ENCODE measurements at regions not wholly inside any gene's neighbourhood (a gene's known extent, or its start where the extent isn't known, plus 50 kb on each side); places are given as distances from the start of the nearest gene placed in this dataset.
"Not testable (repeated sequence)": the region's sequence is repeated elsewhere in the genome, so short reads cannot be mapped to it uniquely, and the experiment has no call there.

DNA sequence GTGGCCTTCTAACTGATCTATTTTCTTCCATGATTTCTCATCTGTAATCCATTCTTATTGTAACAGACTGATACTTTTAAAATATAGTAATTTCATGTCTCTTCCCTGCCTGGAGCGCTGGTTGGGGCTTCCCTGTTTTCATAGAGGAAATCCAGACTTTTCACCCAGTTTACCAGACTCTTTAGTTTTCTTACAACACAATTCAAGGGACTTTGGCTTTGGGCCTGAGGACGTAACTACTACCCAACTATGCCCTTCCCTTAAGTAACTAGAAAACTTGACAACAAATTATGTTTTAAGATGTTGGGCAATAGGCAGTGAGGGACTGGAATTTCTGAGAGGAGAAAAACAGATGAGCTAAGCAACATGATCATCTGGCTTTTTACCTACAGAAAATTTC, 289.6 kb downstream of the FGF10 start:
- Histone ChIP-seq H3K9me3 (no peaks in the 10 kb centered on the region), H3K4me3 (no peak overlapping the region), H3K27ac (no peak overlapping the region), H3K4me1 (no peaks in the 10 kb centered on the region), H3K27me3 (no peaks in the 10 kb centered on the region), H3K36me3 (no peaks in the 10 kb centered on the region)
- DNase-seq, result no peak
- TF ChIP-seq, protein P1, sequence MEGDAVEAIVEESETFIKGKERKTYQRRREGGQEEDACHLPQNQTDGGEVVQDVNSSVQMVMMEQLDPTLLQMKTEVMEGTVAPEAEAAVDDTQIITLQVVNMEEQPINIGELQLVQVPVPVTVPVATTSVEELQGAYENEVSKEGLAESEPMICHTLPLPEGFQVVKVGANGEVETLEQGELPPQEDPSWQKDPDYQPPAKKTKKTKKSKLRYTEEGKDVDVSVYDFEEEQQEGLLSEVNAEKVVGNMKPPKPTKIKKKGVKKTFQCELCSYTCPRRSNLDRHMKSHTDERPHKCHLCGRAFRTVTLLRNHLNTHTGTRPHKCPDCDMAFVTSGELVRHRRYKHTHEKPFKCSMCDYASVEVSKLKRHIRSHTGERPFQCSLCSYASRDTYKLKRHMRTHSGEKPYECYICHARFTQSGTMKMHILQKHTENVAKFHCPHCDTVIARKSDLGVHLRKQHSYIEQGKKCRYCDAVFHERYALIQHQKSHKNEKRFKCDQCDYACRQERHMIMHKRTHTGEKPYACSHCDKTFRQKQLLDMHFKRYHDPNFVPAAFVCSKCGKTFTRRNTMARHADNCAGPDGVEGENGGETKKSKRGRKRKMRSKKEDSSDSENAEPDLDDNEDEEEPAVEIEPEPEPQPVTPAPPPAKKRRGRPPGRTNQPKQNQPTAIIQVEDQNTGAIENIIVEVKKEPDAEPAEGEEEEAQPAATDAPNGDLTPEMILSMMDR (IDR thresholded peaks at IDR 0.05), result no peak
- intact Hi-C loops (cut with DNase I; ENCODE audit: low total_unique reads), result no loop called here

- peaks cover 0 to 17% (median 4%) of the 10 kb centered on the region in 4 donors for H3K4me1 ChIP-seq
- peak in 1 of 2 donors; percentile 74 for DNase-seq
- no peak overlapping the region for H3K4me3 ChIP-seq
- H3K27ac ChIP-seq, result peak overlapping the region in 1 of 2 donors; percentile 13
- no peaks in the 10 kb centered on the region for H3K27me3 ChIP-seq
- H3K36me3 ChIP-seq, result no peaks in the 10 kb centered on the region
- intact Hi-C loops (cut with DNase I; ENCODE audit: low total_unique reads), result no loop called here
- no peaks in the 10 kb centered on the region for H3K9me3 ChIP-seq
- TF ChIP-seq, protein P1 (IDR thresholded peaks at IDR 0.05), result no peak
Observed at GRCh38 chr5:44089424-44090144, 299.6 kb downstream of the FGF10 start.

GRCh38 chr5:44085083-44085482, 304.1 kb downstream of the FGF10 start:
- Histone ChIP-seq H3K36me3 (no peaks in the 10 kb centered on the region), H3K4me3 (no peak overlapping the region), H3K27me3 (no peaks in the 10 kb centered on the region), H3K9me3 (no peaks in the 10 kb centered on the region), H3K27ac (no peak overlapping the region), H3K4me1 (peaks cover 0 to 11% (median 3%) of the 10 kb centered on the region in 4 donors)
- intact Hi-C loops (cut with DNase I; ENCODE audit: low total_unique reads), result no loop called here
- TF ChIP-seq, protein P1 (IDR thresholded peaks at IDR 0.05), result no peak
- DNase-seq, result no peak

DNA sequence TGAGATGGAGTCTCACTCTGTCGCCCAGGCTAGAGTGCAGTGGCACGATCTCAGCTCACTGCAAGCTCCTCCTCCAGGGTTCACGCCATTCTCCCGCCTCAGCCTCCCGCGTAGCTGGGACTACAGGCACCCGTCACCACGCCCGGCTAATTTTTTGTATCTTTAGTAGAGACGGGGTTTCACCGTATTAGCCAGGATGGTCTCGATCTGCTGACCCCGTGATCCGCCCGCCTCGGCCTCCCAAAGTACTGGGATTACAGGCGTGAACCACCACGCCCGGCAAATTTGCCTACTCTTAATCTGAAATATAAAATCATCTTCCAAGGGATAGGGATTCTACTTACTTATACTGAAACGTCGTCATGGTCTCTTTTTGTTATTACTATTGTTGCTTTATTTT, 314.7 kb downstream of the FGF10 start:
- intact Hi-C loops (cut with DNase I; ENCODE audit: low total_unique reads); H3K27me3 ChIP-seq; H3K4me3 ChIP-seq; DNase-seq; H3K9me3 ChIP-seq; H3K36me3 ChIP-seq; H3K27ac ChIP-seq; H3K4me1 ChIP-seq: not testable (repeated sequence)

- Histone ChIP-seq H3K4me3 (no peak overlapping the region), H3K36me3 (no peaks in the 10 kb centered on the region), H3K9me3 (no peaks in the 10 kb centered on the region), H3K4me1 (no peaks in the 10 kb centered on the region), H3K27me3 (no peaks in the 10 kb centered on the region), H3K27ac (no peak overlapping the region)
- no peak for DNase-seq
- intact Hi-C loops (cut with DNase I; ENCODE audit: low total_unique reads), result no loop called here
- TF ChIP-seq, protein P1 (IDR thresholded peaks at IDR 0.05), result no peak
Observed at GRCh38 chr5:44051591-44051990, 337.6 kb downstream of the FGF10 start.

GRCh38 chr5:44048276-44048984, 340.8 kb downstream of the FGF10 start:
- H3K27ac ChIP-seq, result no peak overlapping the region
- no peaks in the 10 kb centered on the region for H3K36me3 ChIP-seq
- H3K27me3 ChIP-seq, result no peaks in the 10 kb centered on the region
- no peaks in the 10 kb centered on the region for H3K4me1 ChIP-seq
- peaks cover 0 to 9% (median 4%) of the 10 kb centered on the region in 3 donors for H3K9me3 ChIP-seq
- TF ChIP-seq, protein P1 (IDR thresholded peaks at IDR 0.05), result no peak
- intact Hi-C loops (cut with DNase I; ENCODE audit: low total_unique reads), result no loop called here
- no peak overlapping the region for H3K4me3 ChIP-seq
- DNase-seq, result no peak

Measured in tibial artery (tissue), 4 donors.